Muscle of leg (tissue), 3 donors: ENCODE measurements at regions not wholly inside any gene's neighbourhood (a gene's known extent, or its start where the extent isn't known, plus 50 kb on each side); places are given as distances from the start of the nearest gene placed in this dataset.

Experiments used
- DNase-seq: peaks from one replicate; pipeline ENCODE4 v3.0.0; 2013
- H3K27ac ChIP-seq: one replicate; pipeline ENCODE4 v1.5.1; 2013; ENCODE audit warnings: mild to moderate bottlenecking, low read length, control low read depth
- H3K27me3 ChIP-seq: one replicate; pipeline ENCODE4 v1.6.1; 2013; ENCODE audit warnings: low read length; ENCODE audit not compliant: control insufficient read depth, insufficient read depth
- H3K36me3 ChIP-seq: one replicate; pipeline ENCODE4 v1.6.1; 2013; ENCODE audit warnings: low read length; ENCODE audit not compliant: control insufficient read depth, insufficient read depth
- H3K4me1 ChIP-seq: one replicate; pipeline ENCODE4 v1.6.1; 2013; ENCODE audit warnings: low read length; ENCODE audit not compliant: control insufficient read depth, insufficient read depth
- H3K4me3 ChIP-seq: one replicate; pipeline ENCODE4 v1.5.1; 2013; ENCODE audit warnings: low read length, control low read depth
- H3K9me3 ChIP-seq: replicated peaks from 2 replicates; pipeline ENCODE4 v1.6.1; 2013; ENCODE audit warnings: low read depth, low read length; ENCODE audit not compliant: control insufficient read depth
- WGBS: methylation state at CpG from one replicate; pipeline ENCODE4 v1.1.5; 2013; ENCODE audit warnings: missing lambda C conversion rate; ENCODE audit not compliant: insufficient coverage; 5-methylcytosine and 5-hydroxymethylcytosine counted together

DNA sequence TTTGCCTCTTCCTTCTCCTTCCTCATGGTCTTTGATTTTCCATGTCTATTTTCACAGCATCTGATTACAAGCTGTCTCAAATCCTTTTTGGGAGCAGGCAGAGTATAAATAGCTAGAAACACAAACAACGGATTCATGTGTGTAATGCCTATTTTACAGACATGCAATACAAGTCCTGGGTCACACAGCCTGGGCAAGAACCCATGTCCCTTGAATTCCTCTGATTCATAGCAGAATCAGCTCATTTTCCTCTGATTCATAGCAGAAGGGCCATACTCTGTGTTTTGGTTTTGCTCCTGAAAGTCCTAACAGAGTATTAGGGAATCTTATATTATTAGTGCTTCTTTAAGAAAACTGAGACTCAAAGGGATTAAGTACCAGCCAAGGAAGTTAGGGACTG, 71.3 kb downstream of the IRX5 start:
- Histone ChIP-seq H3K4me3 (no peak overlapping the region), H3K9me3 (no peaks in the 10 kb centered on the region), H3K27me3 (peaks cover 13% of the 10 kb centered on the region), H3K27ac (no peak overlapping the region), H3K4me1 (no peaks in the 10 kb centered on the region), H3K36me3 (no peaks in the 10 kb centered on the region)
- no CpG with 5 or more reads among the region's 1 CpG for WGBS
- DNase-seq = no peak

DNA sequence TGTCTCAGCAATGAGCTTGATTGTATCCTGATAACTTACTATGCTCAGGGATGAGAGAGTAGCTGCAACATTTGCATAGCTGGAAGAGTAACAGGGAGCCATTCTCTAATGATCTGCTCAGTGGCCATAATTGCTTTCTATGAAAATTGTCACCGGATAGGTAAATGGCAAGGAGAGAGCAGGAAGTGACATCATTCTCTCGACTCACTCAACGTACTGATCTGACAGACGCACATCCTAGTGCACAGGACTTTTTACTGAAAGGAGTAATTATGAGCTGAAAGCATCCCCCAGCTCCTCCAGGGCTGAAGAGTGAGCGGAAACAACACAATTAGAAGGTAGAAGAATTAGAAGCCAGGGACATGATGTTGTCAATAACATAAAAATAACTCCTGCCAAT, 71.8 kb downstream of the IRX5 start:
- no peak overlapping the region for H3K27ac ChIP-seq
- H3K27me3 ChIP-seq = peaks cover 13% of the 10 kb centered on the region
- no peak overlapping the region for H3K4me3 ChIP-seq
- no peak for DNase-seq
- H3K4me1 ChIP-seq = no peaks in the 10 kb centered on the region
- H3K9me3 ChIP-seq = no peaks in the 10 kb centered on the region
- 40% methylated on average over 1 of the region's 5 CpGs for WGBS
- no peaks in the 10 kb centered on the region for H3K36me3 ChIP-seq

DNA sequence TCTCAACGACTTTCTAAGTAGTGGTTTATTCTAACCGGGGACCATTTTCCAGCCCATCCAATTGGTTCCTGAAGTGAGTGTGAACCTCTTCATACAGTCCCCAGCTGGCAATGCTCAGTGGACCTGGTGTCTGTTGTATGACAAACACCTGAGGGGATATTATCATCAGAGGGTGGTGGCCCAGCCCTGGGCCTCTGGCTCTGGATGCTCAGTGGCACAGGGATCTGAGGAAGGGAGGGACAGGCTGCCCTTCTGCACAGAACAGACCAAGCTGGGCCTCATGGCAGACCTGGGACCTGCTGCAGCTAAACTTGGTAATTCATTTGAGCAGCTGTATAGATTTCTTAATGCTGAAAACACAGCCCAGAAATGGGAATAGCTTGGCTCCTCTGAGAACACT, 72.6 kb downstream of the IRX5 start:
- H3K27me3 ChIP-seq = peaks cover 4% of the 10 kb centered on the region
- no CpG with 5 or more reads among the region's 2 CpGs for WGBS
- no peaks in the 10 kb centered on the region for H3K9me3 ChIP-seq
- no peak overlapping the region for H3K4me3 ChIP-seq
- H3K36me3 ChIP-seq = no peaks in the 10 kb centered on the region
- no peaks in the 10 kb centered on the region for H3K4me1 ChIP-seq
- DNase-seq = no peak
- no peak overlapping the region for H3K27ac ChIP-seq

DNA sequence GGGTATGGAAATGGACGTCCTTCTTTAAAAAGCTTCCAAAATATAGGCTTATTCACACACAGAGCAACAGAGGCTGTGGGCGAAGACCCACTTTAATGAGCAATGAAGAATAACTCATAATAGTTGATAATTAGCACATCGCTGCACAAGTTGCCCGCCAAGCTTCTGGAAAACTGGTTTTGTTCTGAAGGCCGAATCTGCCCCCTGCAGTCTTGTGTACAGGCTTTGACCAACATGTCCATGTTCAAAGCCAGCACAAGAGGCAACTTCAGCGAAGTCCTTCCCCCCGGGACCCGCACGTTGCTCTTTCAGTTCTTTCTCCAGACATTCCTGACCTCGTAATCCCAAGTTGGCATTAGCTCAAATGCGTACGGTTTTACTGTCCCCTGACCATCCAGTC, 73.3 kb downstream of the IRX5 start:
- Histone ChIP-seq H3K4me3 (no peak overlapping the region), H3K36me3 (no peaks in the 10 kb centered on the region), H3K9me3 (no peaks in the 10 kb centered on the region), H3K27me3 (peaks cover 3% of the 10 kb centered on the region), H3K4me1 (no peaks in the 10 kb centered on the region), H3K27ac (no peak overlapping the region)
- no peak for DNase-seq
- WGBS = 74% methylated on average over 10 of the region's 12 CpGs

DNA sequence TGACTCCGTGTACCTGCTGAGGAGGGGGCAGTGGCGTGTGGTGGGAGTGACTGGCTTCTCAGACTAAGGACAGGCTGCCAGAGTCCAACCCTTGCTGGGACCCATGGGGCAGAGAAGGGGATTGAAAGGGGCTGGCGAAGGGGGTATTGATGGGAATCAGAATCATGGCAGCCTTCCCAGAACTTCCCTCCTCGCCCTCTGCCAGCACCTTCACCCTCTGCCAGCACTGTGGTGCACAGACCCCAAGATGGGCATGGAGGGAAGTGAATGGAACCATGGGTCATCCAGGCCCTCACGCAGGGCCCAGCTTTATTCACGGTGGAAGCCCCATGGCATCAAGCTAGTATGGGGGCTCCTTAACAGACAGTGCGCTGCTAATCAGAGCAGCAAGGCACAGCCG, 76.8 kb downstream of the IRX5 start:
- DNase-seq = no peak
- H3K4me1 ChIP-seq = no peaks in the 10 kb centered on the region
- no peak overlapping the region for H3K4me3 ChIP-seq
- no peaks in the 10 kb centered on the region for H3K9me3 ChIP-seq
- no peaks in the 10 kb centered on the region for H3K36me3 ChIP-seq
- peaks cover 3% of the 10 kb centered on the region for H3K27me3 ChIP-seq
- no peak overlapping the region for H3K27ac ChIP-seq
- 82% methylated on average over 4 of the region's 8 CpGs for WGBS

DNA sequence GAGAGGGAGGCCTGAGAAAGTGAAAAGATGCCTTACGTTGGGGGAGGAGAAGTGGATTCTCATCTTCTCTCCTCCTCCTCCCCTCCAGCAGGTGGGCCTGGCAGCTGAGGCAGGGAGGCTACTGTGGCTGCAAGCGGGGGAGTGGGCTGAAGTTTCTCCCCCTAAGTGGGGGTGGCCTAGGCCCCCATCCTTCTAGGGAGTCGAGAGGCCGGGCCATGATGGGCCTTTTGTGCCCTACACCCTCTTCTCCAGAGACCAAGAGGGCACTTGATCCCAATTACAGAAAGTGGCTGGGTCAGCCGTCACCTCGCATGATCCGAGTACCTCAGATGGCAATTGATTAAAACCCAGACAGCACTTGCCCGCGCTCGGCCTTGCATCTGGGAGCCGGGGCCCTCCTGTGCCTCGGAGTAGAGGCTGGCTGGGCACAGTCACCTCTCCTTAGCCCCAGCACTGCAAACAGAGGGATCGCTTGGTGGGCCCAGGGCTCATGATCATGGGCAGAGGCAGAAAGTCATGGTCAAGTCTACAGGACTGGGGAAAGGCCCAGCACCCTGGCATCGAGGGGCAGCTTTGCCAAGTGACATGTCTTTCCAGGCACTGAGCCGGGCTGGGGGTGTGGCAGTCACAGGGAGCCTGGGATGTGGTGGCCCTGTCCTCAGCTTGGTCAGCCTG, 78.3 kb downstream of the IRX5 start:
- Histone ChIP-seq H3K4me1 (no peaks in the 10 kb centered on the region), H3K27ac (no peak overlapping the region), H3K27me3 (no peaks in the 10 kb centered on the region), H3K36me3 (no peaks in the 10 kb centered on the region), H3K9me3 (no peaks in the 10 kb centered on the region), H3K4me3 (no peak overlapping the region)
- 91% methylated on average over 13 of the region's 15 CpGs for WGBS
- DNase-seq = no peak

DNA sequence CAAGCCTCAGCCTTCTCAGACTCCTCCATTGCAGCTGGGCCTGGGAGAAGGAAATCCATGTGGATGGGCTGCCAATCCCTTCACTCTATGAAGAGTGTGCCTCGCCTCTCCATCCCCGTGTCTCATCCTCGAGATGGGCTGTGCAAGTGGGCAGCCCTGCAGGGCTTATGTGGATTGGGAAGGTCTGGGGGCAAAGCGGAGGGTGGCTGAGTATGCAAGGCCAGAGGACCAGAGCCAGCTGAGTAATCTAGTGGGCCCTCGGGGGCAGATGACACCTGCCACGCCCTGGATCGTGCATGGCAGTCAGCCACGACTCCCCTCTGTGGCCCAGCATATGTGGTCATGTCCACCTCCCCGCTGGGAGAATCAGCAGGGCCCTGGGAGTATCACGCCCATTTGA, 78.9 kb downstream of the IRX5 start:
- no peak overlapping the region for H3K27ac ChIP-seq
- 76% methylated on average over 8 of the region's 10 CpGs for WGBS
- H3K4me3 ChIP-seq = no peak overlapping the region
- no peaks in the 10 kb centered on the region for H3K27me3 ChIP-seq
- no peaks in the 10 kb centered on the region for H3K36me3 ChIP-seq
- no peaks in the 10 kb centered on the region for H3K4me1 ChIP-seq
- H3K9me3 ChIP-seq = no peaks in the 10 kb centered on the region
- DNase-seq = no peak

DNA sequence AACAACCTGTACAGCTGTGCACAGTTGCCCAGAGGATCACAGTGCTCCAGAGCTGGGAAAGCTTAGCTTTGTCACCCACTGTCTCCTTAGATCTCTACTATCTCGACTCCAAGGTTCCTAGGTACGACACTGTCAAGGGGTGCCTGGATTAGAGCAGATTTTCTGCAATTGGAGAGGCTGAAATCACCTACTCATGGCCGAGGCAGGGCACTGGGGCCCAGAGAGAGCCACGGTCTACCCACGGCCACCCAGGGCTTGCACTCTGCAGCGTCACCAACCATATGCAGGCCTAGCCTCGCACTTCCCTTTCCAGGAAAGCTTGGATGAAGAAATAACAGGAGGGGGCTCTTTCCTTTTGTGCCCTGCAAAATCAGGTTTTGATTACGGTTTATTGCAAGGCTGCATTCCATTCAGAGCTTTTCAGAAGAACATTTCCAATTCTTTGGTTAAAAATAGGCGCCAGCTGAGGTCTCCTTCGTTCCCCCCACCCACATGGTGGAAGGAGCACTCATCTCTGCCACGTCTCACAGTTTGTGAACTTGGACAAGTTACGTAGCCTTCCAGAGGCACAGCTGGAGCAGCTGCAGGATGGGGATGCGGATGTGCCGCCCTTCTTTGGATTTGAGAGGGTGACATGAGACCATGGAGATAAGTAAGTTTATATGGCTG, 80.0 kb downstream of the IRX5 start:
- Histone ChIP-seq H3K27me3 (no peaks in the 10 kb centered on the region), H3K9me3 (no peaks in the 10 kb centered on the region), H3K36me3 (no peaks in the 10 kb centered on the region), H3K27ac (no peak overlapping the region), H3K4me3 (no peak overlapping the region), H3K4me1 (no peaks in the 10 kb centered on the region)
- WGBS = 48% methylated on average over 6 of the region's 14 CpGs
- peak; percentile 56 for DNase-seq

DNA sequence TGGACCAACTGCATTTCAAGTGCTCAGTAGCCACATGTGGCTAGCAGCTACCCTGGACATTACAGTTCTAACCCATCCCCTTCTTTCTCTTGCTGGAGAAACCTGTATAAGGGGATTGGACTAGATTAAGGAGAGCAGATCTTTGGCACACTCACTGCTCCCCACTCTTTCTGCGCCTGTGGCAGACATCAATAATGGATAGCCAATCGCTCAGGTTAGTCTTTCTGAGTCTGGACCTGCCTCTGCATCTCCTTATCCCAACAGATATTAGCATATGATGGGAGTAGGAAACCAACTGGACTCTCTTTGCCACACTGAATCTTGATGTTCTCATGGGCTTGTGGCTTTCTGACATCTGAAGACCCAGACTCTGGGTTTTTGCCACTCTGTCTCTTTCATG, 81.7 kb downstream of the IRX5 start:
- DNase-seq = no peak
- Histone ChIP-seq H3K27ac (no peak overlapping the region), H3K4me1 (no peaks in the 10 kb centered on the region), H3K4me3 (no peak overlapping the region), H3K9me3 (no peaks in the 10 kb centered on the region), H3K27me3 (no peaks in the 10 kb centered on the region), H3K36me3 (no peaks in the 10 kb centered on the region)
- no CpG with 5 or more reads among the region's 2 CpGs for WGBS

DNA sequence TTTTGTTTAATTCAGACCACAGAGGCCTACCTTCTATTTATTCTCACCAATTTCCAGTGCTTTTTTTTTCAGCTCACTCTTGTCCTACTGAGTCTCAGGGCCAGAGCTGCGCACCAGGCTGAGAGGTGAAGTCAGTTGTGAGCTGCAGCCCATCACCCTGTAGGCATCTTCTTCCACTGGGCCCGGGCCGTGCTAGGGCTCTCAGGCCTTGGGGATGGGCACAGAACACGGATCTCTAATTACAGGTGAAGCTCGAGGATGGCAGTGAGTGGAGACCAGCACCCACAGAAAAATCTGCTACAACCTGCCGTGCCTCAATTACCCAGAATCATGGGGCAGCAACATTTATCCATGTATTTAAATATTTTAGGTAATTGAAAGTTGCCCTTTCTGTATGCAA, 82.1 kb downstream of the IRX5 start:
- Histone ChIP-seq H3K4me3 (no peak overlapping the region), H3K27ac (no peak overlapping the region), H3K36me3 (no peaks in the 10 kb centered on the region), H3K27me3 (no peaks in the 10 kb centered on the region), H3K9me3 (no peaks in the 10 kb centered on the region), H3K4me1 (no peaks in the 10 kb centered on the region)
- no peak for DNase-seq
- WGBS = 100% methylated on average over 1 of the region's 6 CpGs

DNA sequence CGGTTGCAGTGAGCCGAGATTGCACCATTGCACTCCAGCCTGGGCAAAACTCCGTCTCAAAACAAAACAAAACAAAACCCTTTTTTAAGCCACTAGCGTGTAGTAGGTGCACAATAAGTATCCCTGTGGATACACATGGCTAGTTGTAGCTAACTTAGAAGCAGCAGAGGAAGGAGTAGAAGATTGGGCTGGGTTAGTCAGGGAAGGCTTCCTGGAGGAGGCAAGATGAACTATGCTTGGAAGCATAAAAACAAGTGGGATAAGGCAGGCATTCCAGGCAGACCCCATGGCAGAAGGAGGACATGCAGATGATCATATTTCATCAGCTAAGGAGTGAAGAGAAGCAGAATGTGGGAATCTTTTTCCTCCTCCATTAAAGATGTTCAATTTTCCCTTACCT, 83.4 kb downstream of the IRX5 start:
- no peaks in the 10 kb centered on the region for H3K9me3 ChIP-seq
- no peaks in the 10 kb centered on the region for H3K27me3 ChIP-seq
- H3K4me3 ChIP-seq = no peak overlapping the region
- WGBS = 82% methylated on average over 3 of the region's 4 CpGs
- no peaks in the 10 kb centered on the region for H3K4me1 ChIP-seq
- no peak overlapping the region for H3K27ac ChIP-seq
- no peak for DNase-seq
- H3K36me3 ChIP-seq = no peaks in the 10 kb centered on the region
